ENCODE measurements at regions not wholly inside any gene's neighbourhood (a gene's known extent, or its start where the extent isn't known, plus 50 kb on each side); places are given as distances from the start of the nearest gene placed in this dataset.
A peak's percentile ranks its signal among the peaks of the same experiment; 100 is the strongest.
"Not testable (repeated sequence)": the region's sequence is repeated elsewhere in the genome, so short reads cannot be mapped to it uniquely, and the experiment has no call there.

DNA sequence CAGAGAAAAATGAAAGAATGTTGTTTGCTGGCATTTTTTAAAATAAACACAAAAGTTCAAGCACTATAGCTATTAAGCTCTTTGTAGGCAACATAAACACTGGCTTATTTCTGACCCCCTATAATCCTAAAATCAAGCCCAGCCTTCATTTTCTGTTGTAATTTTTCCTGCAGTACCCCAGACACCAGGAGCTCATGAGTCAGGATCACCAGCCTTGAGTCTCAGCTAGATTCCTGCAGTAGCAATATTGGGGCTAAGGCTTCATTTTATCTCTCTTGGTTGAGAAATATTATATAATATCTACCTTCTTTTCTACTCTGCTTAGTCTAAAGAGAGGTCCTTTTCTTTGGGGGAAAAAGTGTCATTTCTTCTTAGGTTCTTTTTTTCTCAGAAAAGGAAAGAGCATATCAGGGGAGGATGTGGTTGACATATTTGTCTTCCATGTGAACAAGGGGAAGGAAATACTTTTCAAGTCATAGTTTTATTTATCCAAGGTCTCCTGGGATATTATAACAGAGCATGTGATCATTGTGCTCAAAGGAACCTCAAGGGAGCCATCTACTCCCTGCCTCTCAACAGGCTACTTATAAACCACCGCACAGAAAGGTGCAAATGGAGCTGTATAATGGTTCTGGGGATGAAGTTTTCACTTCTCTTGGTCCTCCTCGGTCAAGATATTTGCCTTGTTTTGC lies 678.3 kb upstream of the NR3C2 start:
- no peak for DNase-seq

DNA sequence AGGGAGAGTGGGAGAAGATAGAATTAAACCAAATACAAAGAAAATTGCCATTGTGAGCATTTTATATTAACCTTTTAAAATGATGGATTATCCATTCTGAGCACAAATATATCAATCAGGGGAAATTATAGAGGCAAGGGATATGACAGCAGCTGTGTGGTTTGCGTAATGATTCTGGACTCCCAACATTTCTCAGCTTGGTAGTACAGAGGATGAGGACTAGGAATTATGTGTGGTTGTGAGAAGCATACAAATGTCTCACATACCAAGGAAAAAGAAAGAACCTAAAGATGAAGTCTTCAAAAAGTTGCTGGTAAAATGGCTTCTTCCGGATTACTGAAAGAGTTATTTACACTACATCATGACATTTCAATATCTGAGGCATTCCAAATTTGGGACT lies 674.6 kb upstream of the NR3C2 start:
- no peak for DNase-seq

DNA sequence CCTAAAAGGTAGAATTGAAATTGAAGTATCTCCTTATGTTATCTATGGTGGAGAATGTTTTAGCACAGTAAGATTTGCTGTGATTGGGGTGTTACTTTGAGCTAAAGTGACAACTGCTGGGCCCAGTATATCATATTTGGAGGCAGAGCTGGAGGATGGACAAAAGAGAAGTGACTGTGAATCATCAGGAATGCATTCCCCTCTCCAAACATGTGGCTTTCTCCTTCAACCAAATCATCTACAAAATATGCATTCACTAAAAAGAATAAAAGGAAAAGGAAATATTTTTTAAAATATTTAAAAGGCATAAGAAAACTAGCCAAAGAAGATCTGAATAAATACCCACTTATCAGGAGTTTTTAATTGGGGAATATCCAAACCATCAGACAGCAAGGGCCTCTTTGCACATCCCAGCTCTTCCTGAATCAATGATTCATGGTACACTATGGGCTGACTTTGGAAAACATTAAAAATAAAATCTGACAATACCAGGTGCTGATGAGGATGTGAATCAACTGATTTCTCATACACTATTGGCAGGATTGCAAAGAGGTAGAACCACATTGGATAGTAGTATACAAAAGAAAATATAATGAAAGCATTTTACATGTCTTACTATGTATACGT lies 671.7 kb upstream of the NR3C2 start:
- peak; percentile 38 for DNase-seq

DNA sequence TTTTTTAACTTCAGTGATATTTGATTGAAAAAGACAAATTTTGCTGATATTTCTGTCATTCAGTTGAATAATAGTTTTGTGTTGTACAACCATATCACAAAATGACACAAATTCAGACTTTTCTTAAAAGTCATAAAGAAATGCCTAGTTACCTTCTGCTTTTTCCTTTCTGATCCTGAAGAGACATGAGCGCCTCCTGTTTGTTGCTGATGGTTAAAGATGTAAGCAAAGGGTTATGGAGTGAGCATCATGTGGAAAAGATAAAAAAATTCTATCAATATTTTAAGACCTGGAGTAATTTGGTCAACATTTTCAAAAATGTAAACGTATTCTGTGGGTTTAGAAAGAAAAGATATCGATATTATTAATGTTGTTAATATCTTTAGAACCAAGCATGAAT lies 669.9 kb upstream of the NR3C2 start:
- no peak for DNase-seq

DNA sequence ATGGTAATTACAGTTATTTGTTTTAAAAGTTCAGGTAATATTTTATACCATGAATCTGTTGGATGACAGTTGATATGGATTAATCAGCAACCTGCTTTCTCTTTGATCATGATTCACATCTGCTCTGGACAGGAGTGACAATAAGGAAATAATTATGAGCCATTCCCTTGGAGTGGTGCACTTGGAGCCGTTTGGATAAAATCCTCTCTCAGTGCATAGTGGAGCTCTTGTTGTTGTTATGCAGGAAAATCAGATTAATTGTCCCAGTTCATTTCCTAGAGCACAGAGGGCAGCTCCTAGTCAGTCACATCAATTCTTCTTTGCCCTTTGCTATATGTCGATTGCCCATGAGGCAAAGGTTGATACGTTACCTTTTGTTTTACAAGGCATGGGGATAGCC lies 668.3 kb upstream of the NR3C2 start:
- no peak for DNase-seq

DNA sequence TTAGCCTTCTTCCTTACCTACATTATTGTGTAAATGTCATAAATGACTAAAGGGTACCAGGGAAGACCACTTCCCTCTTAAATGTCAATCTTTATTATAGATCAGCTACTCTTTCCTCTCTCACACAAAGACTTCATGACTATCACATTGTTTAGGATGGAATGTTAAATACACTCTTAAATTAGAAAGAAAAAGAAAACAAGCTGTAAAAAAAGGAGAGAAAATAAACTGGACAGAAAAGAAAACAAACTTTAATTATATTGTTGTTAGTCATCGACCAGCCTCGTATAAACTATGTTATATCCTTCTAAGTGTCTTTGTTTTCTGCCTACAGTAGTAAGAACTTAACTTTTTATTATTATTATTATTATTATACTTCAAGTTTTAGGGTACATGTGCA lies 666.4 kb upstream of the NR3C2 start:
- DNase-seq, result no peak

DNA sequence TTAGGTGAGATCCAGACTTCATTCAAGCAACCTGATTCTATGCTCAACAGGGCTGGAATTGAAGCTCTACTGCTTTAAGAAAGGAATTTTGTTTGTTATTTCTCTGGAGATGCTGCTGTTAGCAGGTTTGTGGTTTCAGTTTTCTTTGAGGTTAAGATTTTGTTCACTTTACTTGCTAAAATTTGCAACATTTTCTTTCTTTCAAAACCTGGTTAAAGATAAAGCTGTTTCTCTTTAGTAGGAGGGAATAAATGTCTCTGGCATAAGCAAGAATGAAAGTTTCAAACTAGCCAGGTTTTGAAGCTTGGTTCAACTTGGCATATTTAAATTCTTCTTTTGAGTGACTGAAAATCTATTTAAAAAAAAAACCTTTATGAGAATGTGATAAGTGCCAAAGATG lies 660.6 kb upstream of the NR3C2 start:
- DNase-seq, result no peak

DNA sequence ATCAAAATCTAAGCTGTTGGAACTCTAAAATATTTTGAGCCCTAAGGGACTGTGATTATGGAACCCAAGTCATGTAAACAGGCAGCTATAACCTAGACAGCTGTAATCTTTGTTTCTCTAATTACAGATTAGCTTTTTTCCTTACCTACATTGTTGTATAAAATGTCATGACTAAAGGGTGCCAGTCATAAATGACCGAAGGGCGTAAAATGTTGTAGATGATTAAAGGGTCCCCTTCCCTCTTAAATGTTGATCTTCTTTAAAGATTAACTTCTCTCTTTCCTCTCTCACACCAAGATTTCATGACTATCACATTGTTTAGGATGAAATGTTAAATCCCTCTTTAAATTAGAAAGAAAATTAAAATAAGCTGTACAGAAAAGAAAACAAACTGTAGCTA lies 659.4 kb upstream of the NR3C2 start:
- DNase-seq, result no peak

DNA sequence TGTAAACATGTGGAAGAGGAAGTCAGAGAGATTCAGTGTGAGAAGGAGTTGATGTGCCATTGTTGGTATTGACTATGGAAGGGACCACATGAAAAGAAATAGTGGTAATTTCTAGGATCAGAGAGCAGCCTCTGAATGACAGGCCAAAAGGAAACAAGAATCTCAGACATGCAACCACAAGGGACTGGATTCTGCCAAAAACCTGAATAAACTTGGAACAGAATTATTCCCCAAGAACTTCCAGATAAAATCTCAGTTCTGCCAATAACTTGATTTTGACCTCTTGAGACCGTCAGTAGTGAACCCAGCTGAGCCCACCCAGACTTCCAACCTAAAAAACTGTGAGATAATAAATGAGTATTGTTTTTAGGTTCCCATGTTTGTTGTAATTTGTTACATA lies 653.6 kb upstream of the NR3C2 start:
- peak; percentile 42 for DNase-seq

DNA sequence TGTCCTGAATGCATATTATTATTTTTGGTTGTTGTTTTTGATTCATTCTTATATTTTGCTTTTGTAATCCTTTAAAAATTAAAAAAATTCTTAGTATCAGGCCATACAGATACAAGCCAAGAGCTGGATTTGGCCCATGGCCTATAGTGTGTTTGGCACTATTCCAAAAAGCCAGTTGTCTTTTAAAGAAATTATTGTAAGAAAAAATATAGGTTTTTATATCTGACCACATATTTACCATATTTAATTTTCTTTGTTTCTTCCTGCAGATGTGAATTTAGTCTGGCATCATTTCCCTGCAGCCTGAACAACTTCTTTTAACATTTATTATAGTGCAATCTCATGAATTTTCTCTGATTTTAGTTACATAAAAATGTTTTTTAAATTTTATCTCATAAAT lies 652.8 kb upstream of the NR3C2 start:
- DNase-seq, result peak; percentile 12

DNA sequence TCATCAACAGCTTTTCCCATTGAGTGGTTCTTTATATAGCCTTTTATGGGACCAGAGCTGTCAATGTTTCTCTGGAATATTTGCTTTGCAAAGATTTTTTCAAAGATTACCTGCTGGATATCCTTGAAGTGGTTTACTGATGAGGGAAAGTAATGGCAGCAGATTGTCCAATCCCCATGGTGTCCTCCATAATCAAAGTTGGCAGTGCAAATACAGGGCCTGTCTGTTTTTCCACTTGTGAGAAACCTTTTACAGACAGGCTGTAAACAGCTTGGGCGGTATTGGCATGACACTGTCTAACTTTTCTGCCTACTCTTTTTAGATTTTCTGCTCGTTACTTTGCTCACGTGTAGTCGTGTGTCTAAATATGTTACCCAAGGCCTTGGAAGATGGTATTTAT lies 641.9 kb upstream of the NR3C2 start:
- DNase-seq, result no peak

DNA sequence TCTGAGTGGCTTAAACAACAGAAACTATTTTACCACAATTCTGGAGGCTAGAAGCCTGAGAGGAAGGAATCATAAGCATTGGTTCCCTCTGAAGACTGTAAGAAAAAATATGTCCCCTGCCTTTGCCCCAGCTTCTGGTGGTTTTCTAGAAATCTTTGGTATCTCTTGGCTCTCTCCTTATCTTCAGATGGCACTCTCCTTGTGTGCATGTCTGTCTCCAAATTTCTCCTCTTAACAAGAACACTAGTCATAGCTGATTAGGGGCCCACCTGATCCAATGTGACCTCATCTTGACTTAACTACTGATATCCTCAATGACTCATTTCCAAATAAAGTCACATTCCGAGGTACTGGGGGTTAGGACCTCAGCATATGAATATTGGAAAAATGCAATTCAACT lies 635.0 kb upstream of the NR3C2 start:
- no peak for DNase-seq

DNA sequence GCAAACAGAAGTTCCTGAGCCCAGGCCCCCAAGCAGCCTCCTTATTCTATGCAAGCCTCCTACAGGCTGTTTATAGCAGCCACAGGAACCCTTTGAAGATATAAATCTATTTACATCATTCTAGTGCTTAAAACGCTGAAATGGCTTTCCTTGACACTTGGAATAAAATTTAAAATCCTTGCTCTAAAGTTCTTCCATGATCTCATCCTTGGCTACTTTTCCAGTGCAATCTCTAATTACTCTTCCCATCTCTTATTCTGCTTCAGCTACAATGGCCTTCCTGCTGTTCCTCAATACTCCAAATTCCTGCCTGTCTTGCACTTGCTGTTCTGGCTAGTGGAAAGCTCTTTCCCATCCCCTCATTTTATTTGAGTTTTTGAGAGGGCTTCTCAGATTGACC lies 634.2 kb upstream of the NR3C2 start:
- DNase-seq, result peak; percentile 40

DNA sequence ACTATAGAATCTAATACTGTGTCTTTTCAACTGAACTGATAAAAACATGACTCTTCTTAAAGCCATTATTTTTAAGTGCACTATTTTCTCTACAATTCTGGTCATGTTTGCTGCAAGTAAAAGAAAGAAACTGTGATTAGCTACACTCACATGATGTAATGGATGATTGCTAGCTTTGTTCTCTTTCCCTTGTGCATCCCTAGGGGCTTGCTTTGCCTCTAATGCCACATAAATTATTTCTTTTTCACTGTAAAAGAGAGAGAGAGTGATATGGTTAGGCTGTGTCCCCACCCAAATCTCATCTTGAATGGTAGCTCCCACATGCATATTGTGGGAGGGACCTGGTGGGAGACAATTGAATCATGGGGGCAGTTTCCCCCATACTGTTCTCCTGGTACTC lies 630.2 kb upstream of the NR3C2 start:
- no peak for DNase-seq

DNA sequence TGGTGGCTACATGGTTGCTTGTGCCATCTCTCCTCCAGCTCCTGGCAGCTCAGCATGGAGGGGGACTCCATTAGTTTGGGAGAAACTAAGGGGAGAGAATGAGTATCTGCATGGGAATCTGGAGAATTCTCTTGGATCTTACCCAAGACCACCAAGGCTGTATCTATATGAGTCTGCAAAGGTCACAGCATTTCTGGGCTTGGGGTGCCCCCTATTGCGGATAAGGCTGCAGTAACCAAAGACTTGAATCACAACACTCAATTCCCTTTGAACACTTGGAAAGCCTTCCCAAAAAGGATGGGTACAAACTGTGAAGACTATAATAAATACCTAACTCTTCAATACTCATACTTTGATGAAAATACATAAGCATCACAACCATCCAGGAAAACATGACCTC lies 623.5 kb upstream of the NR3C2 start:
- no peak for DNase-seq

DNA sequence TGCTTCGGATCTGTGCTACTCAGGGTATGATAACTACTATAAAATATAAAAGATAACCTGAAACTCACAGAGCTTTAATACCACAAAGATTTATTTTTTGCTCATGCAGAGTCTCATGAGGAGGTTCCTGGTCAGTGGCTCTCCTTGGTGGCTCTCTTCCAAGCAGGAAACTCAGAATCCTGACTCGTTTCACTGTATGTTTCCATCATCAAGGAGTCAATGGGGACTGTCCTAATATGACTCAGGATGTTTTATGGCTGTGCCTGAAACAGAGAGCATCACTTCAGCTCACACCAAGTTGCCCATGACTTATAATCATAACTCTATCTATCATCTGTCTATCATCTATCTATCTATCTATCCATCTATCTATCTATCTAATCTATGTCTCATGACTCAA lies 620.8 kb upstream of the NR3C2 start:
- no peak for DNase-seq

DNA sequence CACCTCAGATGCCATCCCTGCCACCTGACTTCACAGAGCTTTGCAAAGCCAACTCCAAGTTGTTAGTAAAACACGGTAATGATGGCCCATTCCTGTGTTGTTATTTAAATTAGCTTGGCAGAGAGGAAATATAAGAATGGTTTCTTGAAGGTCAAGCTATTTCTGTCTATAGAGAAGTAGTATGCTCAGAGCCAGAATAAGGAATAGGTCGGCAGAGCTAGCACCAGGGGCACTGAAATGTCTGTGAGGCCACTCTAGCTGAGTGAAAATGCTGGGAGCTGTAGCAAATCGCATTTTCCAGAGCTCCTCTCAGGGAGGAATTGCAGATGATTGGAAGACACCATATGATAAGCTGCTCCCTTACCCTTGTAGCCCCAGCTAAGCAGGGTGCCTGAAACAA lies 615.4 kb upstream of the NR3C2 start:
- DNase-seq, result no peak

DNA sequence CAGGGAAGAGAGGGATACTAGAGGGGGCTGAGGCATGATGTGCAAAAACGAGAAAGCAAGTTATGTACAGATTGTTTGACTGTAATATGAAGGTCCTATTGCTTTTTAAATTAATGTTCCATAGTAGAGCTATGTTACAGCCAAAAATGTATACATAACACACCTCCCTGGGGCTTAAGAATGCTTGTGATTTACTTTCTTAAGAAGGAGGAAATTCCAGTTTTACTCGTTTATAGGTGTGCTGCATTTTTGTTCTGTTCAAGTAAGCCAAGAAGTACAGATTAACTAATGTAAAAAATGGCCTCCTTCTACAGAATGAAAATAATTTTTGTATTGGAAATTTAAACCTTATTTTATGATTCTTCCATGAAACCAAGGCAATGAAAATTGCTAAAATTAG lies 614.4 kb upstream of the NR3C2 start:
- no peak for DNase-seq

DNA sequence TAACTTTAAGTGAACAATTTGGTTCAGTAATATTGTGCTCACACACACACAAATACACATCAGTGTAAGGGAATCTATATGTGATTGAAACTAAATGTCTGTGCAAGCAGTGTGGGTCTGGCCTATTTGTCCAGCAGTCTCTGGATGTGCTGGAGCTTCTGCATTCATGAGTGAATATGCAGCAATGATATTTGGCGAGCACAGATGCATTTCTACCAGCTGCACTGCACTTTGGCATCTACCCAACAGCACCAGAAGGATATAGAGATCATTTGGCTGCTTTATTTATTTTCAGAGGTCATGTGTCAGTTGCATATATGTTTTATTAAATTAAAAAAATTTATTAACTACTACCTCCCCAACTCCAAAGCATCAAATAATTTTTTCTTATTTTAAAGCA lies 613.4 kb upstream of the NR3C2 start:
- peak; percentile 12 for DNase-seq

DNA sequence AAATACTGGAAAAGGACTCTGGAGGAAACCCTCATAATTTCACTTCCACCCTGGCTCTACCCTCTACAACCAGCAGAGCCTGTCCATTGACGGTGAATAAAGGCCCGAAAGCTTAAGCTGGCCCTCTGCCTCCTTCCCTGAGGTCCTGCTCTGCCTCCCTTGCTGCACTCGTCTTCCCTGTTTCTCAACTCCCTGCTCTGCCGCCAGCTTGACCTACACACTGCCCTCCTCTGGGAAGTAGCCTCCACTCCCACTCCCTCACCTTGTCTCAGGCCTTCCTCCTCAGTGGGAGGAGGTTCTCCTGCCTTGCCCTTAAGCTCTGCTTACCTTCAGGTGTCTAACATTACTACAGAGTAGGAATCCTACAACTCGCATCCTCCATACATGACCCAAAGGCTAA lies 608.6 kb upstream of the NR3C2 start:
- DNase-seq, result no peak

DNA sequence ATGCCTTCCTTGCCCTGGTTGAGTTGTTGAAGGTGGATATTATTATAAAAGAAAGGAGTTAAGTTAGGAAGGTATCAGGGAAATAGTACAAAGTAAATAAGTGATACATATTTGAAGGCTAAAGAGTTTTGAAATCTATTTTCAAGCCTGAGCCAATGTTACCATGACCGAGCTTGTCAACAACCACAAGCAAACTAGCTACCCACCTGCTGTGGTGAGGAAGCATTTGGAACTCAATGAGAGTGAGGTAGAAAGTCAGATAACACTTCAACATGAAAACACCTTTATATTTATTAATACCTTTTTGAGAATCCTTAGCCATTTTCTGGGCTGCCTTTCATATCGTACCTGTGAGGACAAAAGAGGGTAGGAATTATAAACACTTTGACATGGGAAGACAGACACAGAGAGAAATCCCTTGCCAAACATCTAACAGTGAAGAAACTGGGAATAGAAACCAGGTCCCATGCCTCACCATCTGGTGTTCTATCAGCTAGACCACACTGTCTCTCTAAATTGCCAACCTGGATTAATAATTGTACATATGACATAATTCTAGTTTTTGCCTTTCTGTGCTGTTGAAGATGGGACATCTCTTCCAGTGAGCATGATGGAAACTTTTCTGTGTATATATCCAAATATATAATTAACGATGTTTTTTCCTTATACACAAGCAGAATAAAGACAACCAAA lies 606.4 kb upstream of the NR3C2 start:
- DNase-seq, result no peak

DNA sequence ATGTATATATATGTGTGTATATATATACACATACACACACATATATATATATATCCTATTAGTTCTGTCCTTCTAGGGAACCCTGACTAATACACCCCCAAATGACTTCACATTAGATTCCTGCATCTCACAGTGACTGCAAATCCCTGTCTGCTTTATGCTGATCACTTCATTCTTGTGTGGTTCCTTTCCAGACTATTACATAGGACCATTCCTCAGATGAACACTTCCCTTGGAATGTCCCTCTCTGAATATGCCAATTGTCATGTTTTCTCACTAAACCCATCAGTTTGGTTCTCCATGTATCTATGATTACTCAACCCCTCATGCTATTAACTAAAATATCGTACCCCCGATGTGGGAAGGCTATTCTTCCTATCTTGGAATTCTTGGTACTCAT lies 605.2 kb upstream of the NR3C2 start:
- DNase-seq, result no peak

DNA sequence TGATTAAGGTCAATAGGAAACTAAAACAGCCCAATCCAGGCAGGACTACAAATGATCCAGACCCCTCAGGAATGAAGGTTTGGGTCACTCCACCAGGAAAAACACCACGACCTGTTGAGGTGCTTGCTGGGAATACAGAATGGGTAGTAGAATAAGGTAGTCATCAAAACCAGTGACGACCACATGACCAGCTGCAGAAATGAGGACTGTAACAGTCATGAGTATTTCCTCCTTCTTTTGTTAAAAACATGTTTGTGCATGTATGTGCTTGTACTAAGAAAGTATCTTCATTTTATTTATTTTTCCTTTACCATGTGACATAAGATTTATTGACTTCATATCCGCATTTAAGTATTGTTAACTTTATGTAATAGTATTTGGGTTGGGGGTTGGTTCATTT lies 603.5 kb upstream of the NR3C2 start:
- DNase-seq, result no peak

DNA sequence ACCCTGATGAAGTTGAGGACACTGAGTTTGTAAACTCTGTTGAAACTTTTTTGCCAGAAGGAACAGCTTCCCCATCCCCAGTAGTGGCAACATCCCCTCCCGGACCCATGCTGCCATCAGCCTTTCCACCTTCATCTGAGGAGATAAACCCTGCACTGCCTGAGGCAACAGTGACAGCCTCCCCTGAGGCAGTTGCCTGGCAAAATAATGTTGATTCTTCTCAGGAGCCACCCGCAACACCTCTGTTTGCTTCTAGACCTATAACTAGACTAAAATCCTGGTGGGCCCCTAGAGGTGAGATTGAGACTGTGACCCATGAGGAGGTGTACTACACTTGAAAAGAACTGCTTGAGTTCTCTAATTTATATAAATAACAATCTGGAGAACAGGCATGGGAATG lies 597.6 kb upstream of the NR3C2 start:
- DNase-seq, result not testable (repeated sequence)
